ENCODE measurements at regions not wholly inside any gene's neighbourhood (a gene's known extent, or its start where the extent isn't known, plus 50 kb on each side); places are given as distances from the start of the nearest gene placed in this dataset.
"Not testable (repeated sequence)": the region's sequence is repeated elsewhere in the genome, so short reads cannot be mapped to it uniquely, and the experiment has no call there.

- not testable (repeated sequence) for TF ChIP-seq CTCF (optimal IDR thresholded peaks at IDR 0.05 in 1 of 3, IDR thresholded peaks at IDR 0.05 in 1 of 3, conservative IDR thresholded peaks at IDR 0.05 in 1 of 3; ENCODE audit: extremely low read depth in 1 of 3, insufficient read depth in 2 of 3, low read length in 3 of 3); EZH2 (IDR thresholded peaks at IDR 0.05; ENCODE audit: low read length)
Observed at GRCh38 chr9:61974501-61974900, 784.7 kb downstream of the SPATA31A7 start.
